ENCODE measurements at regions not wholly inside any gene's neighbourhood (a gene's known extent, or its start where the extent isn't known, plus 50 kb on each side); places are given as distances from the start of the nearest gene placed in this dataset.

DNA sequence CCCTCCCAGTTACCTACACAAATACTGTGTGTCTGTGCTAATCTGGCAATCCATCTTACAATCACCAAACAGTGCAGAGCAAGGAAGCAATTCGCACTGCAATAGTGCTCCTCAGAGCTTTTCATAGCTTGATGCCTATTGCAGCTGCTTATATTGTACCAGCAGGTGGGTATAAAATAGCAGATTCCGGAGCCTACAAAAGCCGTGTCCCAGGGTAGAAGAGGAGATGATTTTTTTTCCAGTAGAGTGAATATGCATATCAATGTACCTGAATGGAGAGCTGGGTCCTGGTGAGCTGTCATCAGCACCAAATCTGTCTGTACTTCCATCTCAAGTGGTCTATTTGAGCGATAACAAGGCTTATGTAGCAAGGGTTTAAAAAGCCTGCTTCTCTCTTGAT is 668.4 kb downstream of the DIAPH3 start:
- ATAC-seq = no peak
- TF ChIP-seq, protein P1, sequence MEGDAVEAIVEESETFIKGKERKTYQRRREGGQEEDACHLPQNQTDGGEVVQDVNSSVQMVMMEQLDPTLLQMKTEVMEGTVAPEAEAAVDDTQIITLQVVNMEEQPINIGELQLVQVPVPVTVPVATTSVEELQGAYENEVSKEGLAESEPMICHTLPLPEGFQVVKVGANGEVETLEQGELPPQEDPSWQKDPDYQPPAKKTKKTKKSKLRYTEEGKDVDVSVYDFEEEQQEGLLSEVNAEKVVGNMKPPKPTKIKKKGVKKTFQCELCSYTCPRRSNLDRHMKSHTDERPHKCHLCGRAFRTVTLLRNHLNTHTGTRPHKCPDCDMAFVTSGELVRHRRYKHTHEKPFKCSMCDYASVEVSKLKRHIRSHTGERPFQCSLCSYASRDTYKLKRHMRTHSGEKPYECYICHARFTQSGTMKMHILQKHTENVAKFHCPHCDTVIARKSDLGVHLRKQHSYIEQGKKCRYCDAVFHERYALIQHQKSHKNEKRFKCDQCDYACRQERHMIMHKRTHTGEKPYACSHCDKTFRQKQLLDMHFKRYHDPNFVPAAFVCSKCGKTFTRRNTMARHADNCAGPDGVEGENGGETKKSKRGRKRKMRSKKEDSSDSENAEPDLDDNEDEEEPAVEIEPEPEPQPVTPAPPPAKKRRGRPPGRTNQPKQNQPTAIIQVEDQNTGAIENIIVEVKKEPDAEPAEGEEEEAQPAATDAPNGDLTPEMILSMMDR (IDR thresholded peaks at IDR 0.05) = no peak
- no peaks in the 10 kb centered on the region for H3K4me1 ChIP-seq (ENCODE audit: control insufficient read depth, insufficient read depth, low read length)
- no peaks in the 10 kb centered on the region for H3K27me3 ChIP-seq (ENCODE audit: control insufficient read depth, insufficient read depth, low read length)
- H3K36me3 Mint-ChIP-seq = no peaks in the 10 kb centered on the region
- no peaks in the 10 kb centered on the region for H3K36me3 ChIP-seq (ENCODE audit: control insufficient read depth, insufficient read depth, low read length)
- H3K9me3 Mint-ChIP-seq = no peaks in the 10 kb centered on the region
- H3K9me3 ChIP-seq (ENCODE audit: control insufficient read depth, insufficient read depth, low read length) = no peaks in the 10 kb centered on the region
- no peak overlapping the region for H3K27ac Mint-ChIP-seq
- H3K27ac ChIP-seq (ENCODE audit: low read length) = no peak overlapping the region
- H3K4me3 Mint-ChIP-seq = no peak overlapping the region
- no peak for DNase-seq
- H3K4me3 ChIP-seq (ENCODE audit: low read length) = no peak overlapping the region
- H3K27me3 Mint-ChIP-seq (ENCODE audit: low read depth in 2 of 2) = no peaks in the 10 kb centered on the region
- H3K4me1 Mint-ChIP-seq = no peaks in the 10 kb centered on the region
- intact Hi-C loops (cut with micrococcal nuclease) = no loop called here
- 92% methylated on average over 4 of the region's 4 CpGs for WGBS (ENCODE audit: insufficient coverage)

GRCh38 chr13:59495936-59496512 is 667.7 kb downstream of the DIAPH3 start:
- no peaks in the 10 kb centered on the region for H3K36me3 Mint-ChIP-seq
- no peaks in the 10 kb centered on the region for H3K27me3 Mint-ChIP-seq (ENCODE audit: low read depth in 2 of 2)
- Histone ChIP-seq H3K9me3 (ENCODE audit: control insufficient read depth, insufficient read depth, low read length) (no peaks in the 10 kb centered on the region), H3K36me3 (ENCODE audit: control insufficient read depth, insufficient read depth, low read length) (no peaks in the 10 kb centered on the region), H3K27me3 (ENCODE audit: control insufficient read depth, insufficient read depth, low read length) (no peaks in the 10 kb centered on the region), H3K4me1 (ENCODE audit: control insufficient read depth, insufficient read depth, low read length) (no peaks in the 10 kb centered on the region), H3K4me3 (ENCODE audit: low read length) (no peak overlapping the region), H3K27ac (ENCODE audit: low read length) (no peak overlapping the region)
- no peak overlapping the region for H3K4me3 Mint-ChIP-seq
- no peak overlapping the region for H3K27ac Mint-ChIP-seq
- H3K4me1 Mint-ChIP-seq = no peaks in the 10 kb centered on the region
- intact Hi-C loops (cut with micrococcal nuclease) = no loop called here
- ATAC-seq (no peak), DNase-seq (no peak)
- 98% methylated on average over 5 of the region's 7 CpGs for WGBS (ENCODE audit: insufficient coverage)
- H3K9me3 Mint-ChIP-seq = no peaks in the 10 kb centered on the region
- TF ChIP-seq, protein P1 (IDR thresholded peaks at IDR 0.05) = no peak

DNA sequence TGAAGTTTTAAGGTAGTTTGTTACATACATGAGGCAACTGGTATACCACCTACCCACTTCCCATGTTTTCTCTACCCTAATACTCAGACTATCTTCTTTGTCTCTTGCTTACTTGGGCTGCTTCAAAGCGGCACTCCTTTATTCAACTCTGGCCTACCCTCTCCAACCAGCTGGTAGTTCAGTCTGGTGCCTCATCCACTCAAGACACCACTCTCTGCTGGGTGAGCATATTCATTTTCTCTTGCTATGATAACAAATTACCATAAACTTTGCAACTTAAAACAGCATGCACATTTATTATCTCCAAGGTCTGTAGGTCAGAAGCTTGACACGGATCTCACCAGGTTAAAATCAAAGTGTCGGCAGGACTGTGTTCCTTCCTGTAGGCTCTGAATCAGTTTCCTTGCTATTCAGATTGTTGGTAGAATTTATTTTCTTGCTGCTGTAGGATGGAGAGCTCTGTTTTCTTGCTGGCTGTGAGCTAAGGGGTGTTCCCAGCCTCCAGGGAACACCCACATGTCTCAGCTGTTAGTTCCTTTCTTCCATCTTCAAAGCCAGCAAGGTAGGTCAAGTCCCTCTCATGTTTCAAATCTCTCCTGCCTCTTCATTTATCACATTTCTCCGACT is 666.0 kb downstream of the DIAPH3 start:
- intact Hi-C loops (cut with micrococcal nuclease) = no loop called here
- no peaks in the 10 kb centered on the region for H3K4me1 Mint-ChIP-seq
- no peaks in the 10 kb centered on the region for H3K27me3 Mint-ChIP-seq (ENCODE audit: low read depth in 2 of 2)
- no peaks in the 10 kb centered on the region for H3K9me3 Mint-ChIP-seq
- no peak overlapping the region for H3K4me3 ChIP-seq (ENCODE audit: low read length)
- H3K36me3 ChIP-seq (ENCODE audit: control insufficient read depth, insufficient read depth, low read length) = no peaks in the 10 kb centered on the region
- DNase-seq (no peak), ATAC-seq (no peak)
- H3K27me3 ChIP-seq (ENCODE audit: control insufficient read depth, insufficient read depth, low read length) = no peaks in the 10 kb centered on the region
- H3K27ac ChIP-seq (ENCODE audit: low read length) = no peak overlapping the region
- no peaks in the 10 kb centered on the region for H3K9me3 ChIP-seq (ENCODE audit: control insufficient read depth, insufficient read depth, low read length)
- no peak overlapping the region for H3K4me3 Mint-ChIP-seq
- no peak overlapping the region for H3K27ac Mint-ChIP-seq
- no peaks in the 10 kb centered on the region for H3K4me1 ChIP-seq (ENCODE audit: control insufficient read depth, insufficient read depth, low read length)
- TF ChIP-seq, protein P1 (IDR thresholded peaks at IDR 0.05) = no peak
- no peaks in the 10 kb centered on the region for H3K36me3 Mint-ChIP-seq
- 90% methylated on average over 3 of the region's 4 CpGs for WGBS (ENCODE audit: insufficient coverage)

DNA sequence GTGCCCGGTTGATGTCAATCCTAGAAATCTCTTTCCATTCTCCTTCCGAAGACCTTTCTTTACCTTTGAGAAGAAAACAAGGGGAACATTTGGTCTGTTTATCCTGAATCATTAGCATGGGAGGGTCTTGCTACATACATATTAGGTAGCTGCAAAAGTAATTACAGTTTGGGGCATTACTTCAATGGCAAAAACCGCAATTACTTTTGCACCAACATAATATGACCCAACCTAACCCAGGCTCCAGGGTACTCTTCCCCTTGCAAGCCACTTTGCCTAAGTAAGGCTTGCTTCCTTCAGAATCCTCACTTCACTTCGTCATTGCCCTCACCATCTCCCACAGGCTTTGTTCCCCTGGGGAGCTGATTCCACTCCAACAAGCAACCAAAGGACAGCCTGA is 662.7 kb downstream of the DIAPH3 start:
- H3K4me3 Mint-ChIP-seq = no peak overlapping the region

More for the DNA sequence above, 662.7 kb downstream of the DIAPH3 start:
- Mint-ChIP-seq H3K27ac (no peak overlapping the region), H3K27me3 (ENCODE audit: low read depth in 2 of 2) (peaks cover 0 to 2% of the 10 kb centered on the region in 2 donors), H3K4me1 (no peaks in the 10 kb centered on the region), H3K36me3 (no peaks in the 10 kb centered on the region), H3K9me3 (peaks cover 2 to 5% of the 10 kb centered on the region in 2 donors)
- H3K27me3 ChIP-seq (ENCODE audit: control insufficient read depth, insufficient read depth, low read length) = no peaks in the 10 kb centered on the region
- ATAC-seq (no peak), DNase-seq (no peak)
- H3K9me3 ChIP-seq (ENCODE audit: control insufficient read depth, insufficient read depth, low read length) = no peaks in the 10 kb centered on the region
- no peaks in the 10 kb centered on the region for H3K36me3 ChIP-seq (ENCODE audit: control insufficient read depth, insufficient read depth, low read length)
- TF ChIP-seq, protein P1 (IDR thresholded peaks at IDR 0.05) = no peak
- H3K4me3 ChIP-seq (ENCODE audit: low read length) = no peak overlapping the region
- intact Hi-C loops (cut with micrococcal nuclease) = no loop called here
- no peaks in the 10 kb centered on the region for H3K4me1 ChIP-seq (ENCODE audit: control insufficient read depth, insufficient read depth, low read length)
- H3K27ac ChIP-seq (ENCODE audit: low read length) = no peak overlapping the region
- WGBS (ENCODE audit: insufficient coverage) = 80% methylated on average over 3 of the region's 4 CpGs
